Right lobe of liver (tissue), 4 donors: ENCODE measurements at regions not wholly inside any gene's neighbourhood (a gene's known extent, or its start where the extent isn't known, plus 50 kb on each side); places are given as distances from the start of the nearest gene placed in this dataset.

Source experiments
- POLR2A ChIP-seq: fragments of 450-650 bp; IDR thresholded peaks from one replicate; pipeline ENCODE4 v1.6.1; 2017; ENCODE audit warnings: antibody characterized with exemption, mild to moderate bottlenecking
- TF ChIP-seq, protein P1 (sequence below), 4 donors: fragments of 200-600 bp in 3 of 4; fragments of 450-650 bp in 1 of 4; IDR thresholded peaks; one replicate each; pipeline versions ENCODE4 v1.5.1 to v1.8.0; 2016 to 2022; ENCODE audit warnings: antibody characterized with exemption in 4 of 4, mild to moderate bottlenecking in 2 of 4
- donor health status: DM: no; HTN: no; CAD: no.
- donor health status: DM: no; HTN: no; CAD: no.
- donor health status: DM: no; HTN: yes; CAD: no.

DNA sequence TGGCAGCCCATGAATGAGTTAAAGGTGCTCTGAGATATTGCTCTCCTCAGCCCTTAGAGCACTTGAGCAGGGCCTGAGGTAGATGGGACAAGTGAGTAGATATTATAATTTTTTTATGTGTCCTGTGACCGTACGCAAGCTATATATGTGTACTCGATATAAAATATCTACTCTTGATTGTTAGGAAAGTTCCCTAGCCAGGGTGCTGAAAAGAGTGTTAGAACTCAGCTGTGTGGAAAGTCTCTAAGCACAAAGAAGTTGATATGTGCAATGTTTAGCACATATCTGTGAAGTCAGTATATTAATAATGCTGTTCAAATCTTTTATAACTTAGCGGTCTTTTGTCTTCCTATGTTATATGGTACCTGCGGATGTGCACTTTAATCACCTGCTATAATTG is 114.6 kb upstream of the PLD5 start:
- TF ChIP-seq, protein P1, sequence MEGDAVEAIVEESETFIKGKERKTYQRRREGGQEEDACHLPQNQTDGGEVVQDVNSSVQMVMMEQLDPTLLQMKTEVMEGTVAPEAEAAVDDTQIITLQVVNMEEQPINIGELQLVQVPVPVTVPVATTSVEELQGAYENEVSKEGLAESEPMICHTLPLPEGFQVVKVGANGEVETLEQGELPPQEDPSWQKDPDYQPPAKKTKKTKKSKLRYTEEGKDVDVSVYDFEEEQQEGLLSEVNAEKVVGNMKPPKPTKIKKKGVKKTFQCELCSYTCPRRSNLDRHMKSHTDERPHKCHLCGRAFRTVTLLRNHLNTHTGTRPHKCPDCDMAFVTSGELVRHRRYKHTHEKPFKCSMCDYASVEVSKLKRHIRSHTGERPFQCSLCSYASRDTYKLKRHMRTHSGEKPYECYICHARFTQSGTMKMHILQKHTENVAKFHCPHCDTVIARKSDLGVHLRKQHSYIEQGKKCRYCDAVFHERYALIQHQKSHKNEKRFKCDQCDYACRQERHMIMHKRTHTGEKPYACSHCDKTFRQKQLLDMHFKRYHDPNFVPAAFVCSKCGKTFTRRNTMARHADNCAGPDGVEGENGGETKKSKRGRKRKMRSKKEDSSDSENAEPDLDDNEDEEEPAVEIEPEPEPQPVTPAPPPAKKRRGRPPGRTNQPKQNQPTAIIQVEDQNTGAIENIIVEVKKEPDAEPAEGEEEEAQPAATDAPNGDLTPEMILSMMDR (IDR thresholded peaks at IDR 0.05): no peak
- no peak for TF ChIP-seq POLR2A
